ENCODE measurements at regions not wholly inside any gene's neighbourhood (a gene's known extent, or its start where the extent isn't known, plus 50 kb on each side); places are given as distances from the start of the nearest gene placed in this dataset.

GRCh38 chr3:14322667-14323295 is 79.6 kb upstream of the SLC6A6 start:
- TF ChIP-seq CTCF (IDR thresholded peaks at IDR 0.05; ENCODE audit: poor library complexity) (no peak), EZH2 (IDR thresholded peaks at IDR 0.05; ENCODE audit: borderline replicate concordance) (no peak)
